Endothelial cell of umbilical vein (primary cell): ENCODE measurements at regions not wholly inside any gene's neighbourhood (a gene's known extent, or its start where the extent isn't known, plus 50 kb on each side); places are given as distances from the start of the nearest gene placed in this dataset.

Experiments
- POLR2A ChIP-seq: IDR thresholded peaks from 2 replicates; pipeline ENCODE4 v1.6.1; 2012; ENCODE audit warnings: low read depth, mild to moderate bottlenecking, control low read depth, low read length
- TF ChIP-seq, protein P1 (sequence below), 2 donors: IDR thresholded peaks; 1 replicate in 1 of 2; 2 replicates in 1 of 2; pipeline ENCODE4 v1.5.1; 2011; ENCODE audit warnings: low read length in 2 of 2, mild to moderate bottlenecking in 2 of 2, moderate library complexity in 2 of 2, control low read depth in 1 of 2, inconsistent platforms in 1 of 2, low read depth in 1 of 2; ENCODE audit not compliant: insufficient read depth in 1 of 2; ENCODE audit errors: extremely low read depth in 1 of 2

DNA sequence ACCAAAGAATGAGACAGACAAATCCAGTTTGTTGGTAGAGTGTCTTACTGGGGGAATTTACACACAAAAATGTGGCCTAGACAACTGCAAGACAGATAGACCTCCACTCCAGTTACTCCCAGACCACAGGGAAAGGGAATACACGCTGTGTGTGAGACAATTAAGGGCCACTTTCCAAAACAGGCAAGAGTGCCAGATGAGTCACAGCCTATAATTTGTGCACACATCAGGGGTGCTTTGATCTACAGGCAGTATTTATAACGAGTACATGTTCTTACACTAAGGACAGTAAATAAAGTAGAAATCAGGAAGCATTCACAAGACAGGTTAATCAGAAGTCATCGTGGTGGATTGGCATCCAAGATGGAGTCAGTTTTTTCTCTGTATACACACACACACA is 114.8 kb downstream of the ZNF622 start:
- TF ChIP-seq, protein P1, sequence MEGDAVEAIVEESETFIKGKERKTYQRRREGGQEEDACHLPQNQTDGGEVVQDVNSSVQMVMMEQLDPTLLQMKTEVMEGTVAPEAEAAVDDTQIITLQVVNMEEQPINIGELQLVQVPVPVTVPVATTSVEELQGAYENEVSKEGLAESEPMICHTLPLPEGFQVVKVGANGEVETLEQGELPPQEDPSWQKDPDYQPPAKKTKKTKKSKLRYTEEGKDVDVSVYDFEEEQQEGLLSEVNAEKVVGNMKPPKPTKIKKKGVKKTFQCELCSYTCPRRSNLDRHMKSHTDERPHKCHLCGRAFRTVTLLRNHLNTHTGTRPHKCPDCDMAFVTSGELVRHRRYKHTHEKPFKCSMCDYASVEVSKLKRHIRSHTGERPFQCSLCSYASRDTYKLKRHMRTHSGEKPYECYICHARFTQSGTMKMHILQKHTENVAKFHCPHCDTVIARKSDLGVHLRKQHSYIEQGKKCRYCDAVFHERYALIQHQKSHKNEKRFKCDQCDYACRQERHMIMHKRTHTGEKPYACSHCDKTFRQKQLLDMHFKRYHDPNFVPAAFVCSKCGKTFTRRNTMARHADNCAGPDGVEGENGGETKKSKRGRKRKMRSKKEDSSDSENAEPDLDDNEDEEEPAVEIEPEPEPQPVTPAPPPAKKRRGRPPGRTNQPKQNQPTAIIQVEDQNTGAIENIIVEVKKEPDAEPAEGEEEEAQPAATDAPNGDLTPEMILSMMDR (IDR thresholded peaks at IDR 0.05; ENCODE audit: extremely low read depth in 1 of 2, insufficient read depth in 1 of 2, low read depth in 1 of 2, low read length in 2 of 2), result no peak
- no peak for TF ChIP-seq POLR2A
